ENCODE measurements at regions not wholly inside any gene's neighbourhood (a gene's known extent, or its start where the extent isn't known, plus 50 kb on each side); places are given as distances from the start of the nearest gene placed in this dataset.
A peak's percentile ranks its signal among the peaks of the same experiment; 100 is the strongest.
"Not testable (repeated sequence)": the region's sequence is repeated elsewhere in the genome, so short reads cannot be mapped to it uniquely, and the experiment has no call there.

DNA sequence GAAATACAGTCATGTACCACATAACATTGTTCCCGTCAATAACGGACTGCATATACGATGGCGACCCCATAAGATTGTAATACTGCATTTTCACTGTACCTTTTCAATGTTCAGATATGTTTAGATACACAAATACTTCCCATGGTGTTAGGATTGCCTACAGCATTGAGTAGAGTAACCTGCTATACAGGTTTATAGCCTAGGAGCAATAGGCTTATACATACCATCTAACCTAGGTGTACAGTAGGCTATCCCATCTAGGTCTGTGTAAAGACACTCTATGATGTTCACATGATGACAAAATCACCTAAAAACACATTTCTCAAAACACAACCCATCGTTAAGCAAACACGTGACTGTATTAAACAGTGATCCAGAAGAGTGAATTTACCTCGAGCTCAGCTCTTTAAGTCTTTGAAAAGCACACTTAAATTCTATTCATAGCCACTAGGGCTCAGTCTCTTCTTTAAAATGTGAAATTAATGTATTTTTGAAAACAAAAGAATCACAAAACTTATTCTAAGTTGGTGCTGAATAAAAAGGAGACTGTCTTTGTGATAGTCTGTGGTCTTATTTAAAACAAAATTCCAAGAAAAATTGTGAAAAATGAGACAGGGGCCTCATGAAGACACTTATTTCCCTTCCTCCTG, 239.1 kb upstream of the ARID2 start:
- DNase-seq (ENCODE audit: low spot score) = no peak

DNA sequence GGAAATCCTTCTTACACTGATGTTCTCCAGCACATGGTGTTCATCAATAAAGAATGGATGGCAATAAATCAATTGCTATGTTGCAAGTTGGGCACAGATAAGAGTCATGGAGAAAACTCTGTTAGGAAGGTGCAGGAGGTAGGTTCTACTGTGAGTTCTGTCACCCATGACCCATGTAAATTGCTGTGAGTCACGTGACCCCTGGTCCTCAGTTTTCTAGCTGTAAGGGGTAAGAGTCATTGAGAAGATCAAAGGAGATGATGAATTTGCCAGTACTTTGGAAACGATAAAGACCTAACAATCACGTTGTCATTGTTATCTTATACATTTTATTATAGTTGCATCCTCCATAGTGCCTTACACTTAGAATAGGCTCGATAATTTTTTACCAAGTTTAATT, 235.2 kb upstream of the ARID2 start:
- no peak for DNase-seq (ENCODE audit: low spot score)

DNA sequence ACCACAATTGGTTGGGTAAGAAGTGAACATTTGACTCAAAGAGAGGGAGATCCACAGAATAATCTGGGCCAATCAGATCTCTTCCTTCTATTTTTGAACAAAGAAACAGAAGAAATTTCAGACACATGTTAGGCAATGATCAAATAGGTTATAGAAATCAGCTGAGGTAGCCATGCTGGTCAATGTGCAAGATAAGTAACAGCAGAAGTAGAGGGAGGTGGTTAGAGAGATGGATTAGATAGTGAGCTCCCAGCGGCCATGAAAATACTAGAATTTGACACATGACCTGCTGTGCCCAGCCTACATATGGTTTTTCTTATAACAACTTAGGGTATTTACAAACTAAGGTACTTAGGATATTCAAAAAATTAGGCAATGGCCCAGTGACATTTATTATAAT, 230.9 kb upstream of the ARID2 start:
- DNase-seq (ENCODE audit: low spot score) = no peak

DNA sequence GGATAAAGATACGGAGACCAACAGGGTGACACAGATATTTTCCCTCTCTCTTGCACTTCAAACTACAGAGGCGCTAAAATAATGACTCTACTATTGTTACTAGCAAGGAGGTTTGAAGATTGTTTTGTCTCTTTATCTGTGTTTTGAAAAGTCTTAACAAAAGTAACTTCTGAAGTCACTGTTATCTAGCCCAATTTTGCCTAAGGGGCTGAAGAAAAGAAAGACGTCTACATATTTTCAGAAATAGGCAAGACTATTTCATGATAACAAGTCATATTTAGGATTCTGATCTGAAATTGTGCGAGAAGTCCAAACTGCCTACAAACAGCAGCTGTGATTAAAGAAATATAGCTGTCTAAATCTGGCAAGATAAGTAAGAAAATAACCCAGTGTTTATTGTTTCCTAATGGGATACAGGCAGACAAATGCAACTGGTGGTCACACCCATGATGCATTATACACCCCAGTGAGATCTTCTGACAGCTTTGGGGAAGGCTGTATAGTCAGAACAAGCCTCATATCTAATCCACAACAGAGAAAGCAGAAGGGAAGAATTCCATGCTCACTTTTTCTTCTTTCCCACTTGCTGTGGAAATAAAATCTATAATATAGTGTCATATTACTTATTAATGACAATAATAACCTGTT, 226.9 kb upstream of the ARID2 start:
- DNase-seq (ENCODE audit: low spot score) = no peak

DNA sequence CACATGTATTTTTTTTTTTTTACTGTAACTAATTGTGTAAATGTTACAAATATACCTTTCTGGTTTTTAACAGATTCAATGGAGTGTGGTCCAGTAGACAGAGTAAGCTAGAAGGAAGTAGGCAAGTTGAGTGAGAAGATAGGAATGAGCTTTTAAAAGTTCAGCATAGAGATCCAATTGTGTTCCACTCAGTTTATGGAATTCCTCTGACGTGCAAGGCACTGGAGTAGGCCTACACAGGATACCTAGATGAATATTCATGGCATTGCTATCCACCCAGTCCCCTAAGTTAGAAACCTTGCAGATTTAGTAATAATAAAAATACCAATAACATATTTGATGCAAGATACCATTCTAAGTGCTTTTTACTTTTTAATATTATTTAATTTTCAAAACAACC, 225.6 kb upstream of the ARID2 start:
- no peak for DNase-seq (ENCODE audit: low spot score)

DNA sequence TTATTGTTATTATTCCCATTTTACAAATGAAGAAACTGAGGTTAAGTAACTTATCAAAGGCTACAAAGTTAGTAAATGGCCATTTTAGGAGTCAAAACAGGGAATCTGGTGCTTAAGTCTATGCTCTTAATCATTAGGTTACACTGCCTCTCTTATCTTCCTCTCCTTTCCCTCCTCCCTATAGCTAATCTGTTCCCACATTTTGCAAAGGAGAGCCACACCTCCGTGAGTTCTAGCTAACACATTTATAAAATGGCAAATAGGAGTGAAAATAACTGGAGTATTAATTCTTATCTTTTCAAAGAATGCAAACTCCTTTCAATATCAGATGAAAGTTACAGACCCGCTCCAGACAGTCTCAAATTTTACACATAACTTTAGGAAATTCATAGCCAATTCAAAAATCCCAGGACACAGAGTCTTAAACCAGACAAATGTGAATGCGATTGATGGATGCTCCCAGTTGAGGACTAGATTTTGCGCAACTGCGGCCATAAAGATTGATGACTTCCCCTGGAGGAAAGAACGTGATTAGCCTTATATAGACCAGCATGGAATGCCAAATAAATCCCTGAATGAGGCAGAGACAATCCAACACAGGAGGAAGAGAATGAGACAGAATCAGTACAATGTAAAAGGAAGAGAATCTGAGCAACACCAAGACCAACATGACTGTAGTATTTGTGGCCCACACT, 225.0 kb upstream of the ARID2 start:
- no peak for DNase-seq (ENCODE audit: low spot score)

DNA sequence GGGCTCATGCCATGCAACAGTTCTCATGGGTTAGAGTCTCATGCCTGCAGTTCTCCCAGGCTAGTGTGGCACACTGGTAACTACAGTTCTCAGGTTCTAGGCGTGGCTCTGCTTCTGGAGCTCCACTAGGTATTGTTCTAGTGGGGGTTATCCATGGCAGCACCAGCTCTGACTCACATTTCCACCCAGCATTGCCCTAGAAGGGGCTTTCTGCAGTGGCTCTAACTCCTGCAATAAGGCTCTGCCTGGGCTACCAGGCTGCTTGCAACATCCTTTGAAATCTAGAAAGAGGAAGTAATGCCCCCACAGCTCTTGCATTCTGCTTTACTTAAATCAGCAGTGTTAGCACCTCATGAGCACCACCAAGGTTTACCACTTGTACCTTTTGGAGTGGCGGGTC, 220.3 kb upstream of the ARID2 start:
- DNase-seq (ENCODE audit: low spot score) = no peak

DNA sequence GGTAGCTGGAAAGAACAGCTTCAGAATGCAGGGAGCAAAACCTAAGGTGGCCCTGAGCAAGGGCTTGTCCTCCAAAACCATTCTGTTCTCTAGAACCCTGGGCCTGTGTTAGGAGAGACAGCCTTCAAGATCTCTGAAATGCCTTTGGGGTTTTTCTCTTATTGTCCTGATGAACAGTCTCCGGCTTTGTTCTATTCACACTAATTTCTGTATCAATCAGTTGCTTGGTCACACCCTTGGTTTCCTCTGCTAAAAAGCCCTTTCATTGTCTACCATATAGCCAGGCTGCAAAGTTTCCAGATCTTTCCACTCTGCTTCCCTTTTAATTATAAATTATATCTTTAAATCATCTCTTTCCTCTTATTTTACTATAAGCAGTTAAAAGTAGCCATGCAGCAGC, 219.9 kb upstream of the ARID2 start:
- no peak for DNase-seq (ENCODE audit: low spot score)

DNA sequence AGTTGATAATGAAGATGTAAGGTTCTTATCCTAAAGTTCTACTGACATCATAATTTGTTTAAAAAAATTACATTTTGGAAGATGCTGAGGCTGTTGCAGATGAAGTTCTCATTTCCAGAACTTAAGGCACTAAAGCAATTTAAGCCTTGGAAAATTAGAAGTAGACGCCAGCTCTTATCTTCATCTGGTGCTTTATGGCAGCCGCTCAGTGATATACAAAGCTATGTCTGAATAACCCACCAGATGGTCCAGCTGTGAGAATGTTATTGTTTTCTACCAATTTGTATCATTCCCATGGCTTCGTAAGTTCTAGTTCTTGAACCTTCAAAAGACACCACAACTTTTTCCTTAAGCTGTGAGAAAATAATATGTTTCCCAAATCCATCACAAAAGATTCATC, 212.1 kb upstream of the ARID2 start:
- DNase-seq (ENCODE audit: low spot score) = peak; percentile 60

DNA sequence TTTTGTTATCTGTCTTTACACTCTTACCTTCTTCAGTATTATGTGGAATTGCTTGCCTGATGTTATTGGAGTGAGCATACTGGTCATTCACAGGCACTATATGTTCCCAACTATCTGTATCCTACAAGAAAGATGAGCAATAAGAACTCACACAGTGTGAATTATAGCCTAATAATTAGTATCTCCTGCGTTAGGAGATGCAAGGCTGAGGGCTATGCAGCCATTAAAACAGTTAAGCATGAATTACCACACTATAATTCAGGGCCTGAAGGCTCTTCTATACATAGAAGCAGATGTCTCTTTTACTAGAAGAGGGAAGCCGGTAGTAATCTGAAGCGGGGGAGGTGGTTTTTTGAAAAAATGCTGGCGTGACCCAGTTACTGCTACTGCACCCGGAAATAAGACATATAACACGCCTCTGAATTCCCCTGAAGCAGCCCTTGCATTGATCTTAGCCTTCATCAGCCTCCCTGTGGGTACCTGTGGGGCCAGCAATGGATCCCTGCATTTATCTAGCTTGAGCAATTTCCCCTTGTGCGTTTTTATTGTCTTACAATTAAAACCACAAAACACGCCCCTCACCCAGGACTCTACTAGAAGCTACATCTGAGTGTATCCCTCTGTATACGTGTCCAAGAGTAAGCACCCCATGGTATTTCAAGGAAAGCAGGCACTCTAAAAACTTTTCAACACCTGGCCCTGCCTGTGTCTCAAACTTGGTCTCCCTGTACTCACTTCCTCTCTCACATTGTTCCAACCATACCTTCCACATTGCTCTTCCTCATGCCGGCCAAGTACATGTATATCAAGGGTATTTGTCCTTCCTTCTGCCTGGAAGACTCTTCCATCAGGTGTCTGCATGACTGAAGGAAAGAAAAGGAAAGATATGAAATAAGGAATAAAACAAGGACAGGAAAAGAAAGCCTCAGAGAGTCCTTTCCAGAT, 210.9 kb upstream of the ARID2 start:
- no peak for DNase-seq (ENCODE audit: low spot score)

DNA sequence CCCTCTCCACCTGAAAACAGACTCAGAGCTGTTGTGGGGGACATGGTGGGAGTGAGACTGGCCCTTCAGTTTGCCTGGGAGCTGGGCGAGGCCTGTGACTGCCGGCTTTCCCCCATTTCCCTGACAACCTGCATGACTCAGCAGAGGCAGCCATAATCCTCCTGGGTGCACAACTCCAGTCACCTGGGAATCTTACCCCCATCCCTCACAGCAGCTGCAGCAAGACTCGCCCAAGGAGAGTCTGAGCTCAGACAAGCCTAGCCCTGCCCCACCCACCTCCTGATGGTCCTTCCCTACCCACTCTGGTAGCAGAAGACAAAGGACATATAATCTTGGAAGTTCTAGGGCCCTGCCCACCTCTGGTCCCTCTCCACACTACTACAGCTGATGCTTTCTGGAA, 207.3 kb upstream of the ARID2 start:
- no peak for DNase-seq (ENCODE audit: low spot score)

DNA sequence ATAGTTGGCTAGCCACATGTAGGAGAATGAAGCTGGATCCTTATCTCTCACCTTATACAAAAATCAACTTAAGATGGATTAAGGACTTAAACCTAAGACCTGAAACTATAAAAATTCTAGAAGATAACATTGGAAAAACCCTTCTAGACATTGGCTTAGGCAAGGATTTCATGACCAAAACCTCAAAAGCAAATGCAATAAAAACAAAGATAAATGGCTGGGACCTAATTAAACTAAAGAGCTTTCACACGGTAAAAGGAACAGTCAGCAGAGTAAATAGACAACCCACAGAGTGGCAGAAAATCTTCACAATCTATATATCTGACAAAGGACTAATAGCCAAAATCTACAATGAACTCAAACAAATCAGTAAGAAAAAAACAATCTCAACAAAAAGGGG, 202.7 kb upstream of the ARID2 start:
- not testable (repeated sequence) for DNase-seq (ENCODE audit: low spot score)

DNA sequence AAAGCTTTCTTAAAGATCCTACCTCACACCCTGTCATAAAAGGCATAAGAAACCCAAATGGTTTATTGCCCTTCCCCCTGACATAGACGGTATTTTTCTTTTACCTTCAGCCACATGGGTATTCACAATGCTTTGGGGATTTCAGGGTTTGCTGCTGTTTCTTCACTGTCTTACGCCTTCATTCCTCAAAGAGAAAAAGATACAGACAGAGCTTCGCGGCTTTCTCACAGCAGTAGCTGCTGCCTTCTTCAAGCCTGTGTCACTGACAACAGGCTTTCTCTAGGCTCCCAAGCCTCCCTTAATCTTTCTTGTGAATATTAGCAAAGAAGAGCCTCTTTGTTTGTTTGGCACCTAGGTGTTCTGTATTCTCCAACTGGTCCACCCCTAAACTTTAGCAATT, 197.4 kb upstream of the ARID2 start:
- no peak for DNase-seq (ENCODE audit: low spot score)

DNA sequence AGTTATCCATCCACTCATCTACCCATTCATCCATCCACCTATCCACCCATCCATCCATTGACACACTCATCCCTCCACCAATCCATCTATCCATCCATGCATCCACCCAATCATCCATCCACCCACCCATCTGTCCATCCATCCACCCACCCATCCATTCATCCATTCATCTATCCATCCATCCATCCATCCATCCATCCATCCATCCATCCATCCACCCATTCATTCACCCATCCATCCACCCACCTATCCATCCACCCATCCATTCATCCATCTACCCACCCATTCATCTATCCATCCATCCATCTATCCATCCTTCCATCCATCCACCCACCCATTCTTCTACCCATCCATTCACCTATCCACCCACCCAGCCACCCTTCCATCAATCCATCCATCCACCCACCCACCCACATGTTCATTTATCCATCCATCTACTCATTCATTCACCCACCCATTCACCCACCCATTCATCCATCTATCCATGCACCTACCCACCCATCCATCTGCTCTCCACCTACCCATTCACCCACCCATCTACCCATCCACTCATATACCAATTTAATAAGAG, 193.8 kb upstream of the ARID2 start:
- no peak for DNase-seq (ENCODE audit: low spot score)

DNA sequence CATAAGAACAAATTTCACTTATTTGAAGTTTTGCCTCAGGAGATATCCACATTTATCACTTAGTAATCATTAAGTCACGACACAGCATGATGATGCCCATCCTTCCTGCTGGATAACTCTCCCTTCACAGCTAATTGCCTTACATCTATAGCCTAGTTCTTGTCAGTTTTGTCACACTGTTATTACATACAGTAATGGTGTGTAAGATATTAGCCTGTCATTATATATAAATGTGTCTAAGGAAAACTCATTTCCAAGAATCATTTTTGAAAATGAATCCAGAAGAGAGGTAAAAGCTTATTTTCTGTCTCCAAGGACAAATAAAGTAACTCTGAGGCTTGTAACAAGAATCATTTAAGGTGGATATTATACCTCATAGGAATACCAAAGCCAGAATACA, 193.2 kb upstream of the ARID2 start:
- no peak for DNase-seq (ENCODE audit: low spot score)

DNA sequence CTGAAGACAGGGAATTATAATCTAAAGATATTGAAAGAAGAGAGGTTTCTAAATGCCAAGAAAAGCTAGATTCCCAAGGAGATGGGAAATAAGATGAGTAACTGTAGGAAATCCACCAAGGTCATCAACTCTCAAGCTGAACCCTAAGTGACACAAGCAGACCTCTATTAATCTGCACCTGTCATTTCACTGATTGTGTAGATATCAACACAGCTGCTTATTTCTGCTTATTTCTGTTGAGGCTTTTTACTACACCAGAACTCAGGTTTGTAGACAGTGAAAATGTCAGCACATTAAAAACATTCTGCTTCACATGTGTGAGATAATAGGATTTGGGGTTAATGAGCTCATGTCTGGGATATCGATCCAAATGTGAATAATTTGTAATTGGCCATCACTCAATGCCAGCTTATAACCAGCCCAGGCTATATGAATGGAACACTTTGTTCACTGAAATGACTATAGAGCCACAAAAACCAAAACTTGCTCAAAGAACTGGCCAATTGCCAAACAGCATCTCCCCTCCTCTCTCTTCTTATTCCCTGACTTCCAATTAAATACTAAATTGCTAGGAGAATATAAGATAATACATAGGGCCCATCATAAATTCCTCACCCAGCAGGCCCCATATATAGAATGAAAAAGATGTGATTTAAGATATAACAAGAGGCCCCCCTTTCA, 188.7 kb upstream of the ARID2 start:
- DNase-seq (ENCODE audit: low spot score) = peak; percentile 70

DNA sequence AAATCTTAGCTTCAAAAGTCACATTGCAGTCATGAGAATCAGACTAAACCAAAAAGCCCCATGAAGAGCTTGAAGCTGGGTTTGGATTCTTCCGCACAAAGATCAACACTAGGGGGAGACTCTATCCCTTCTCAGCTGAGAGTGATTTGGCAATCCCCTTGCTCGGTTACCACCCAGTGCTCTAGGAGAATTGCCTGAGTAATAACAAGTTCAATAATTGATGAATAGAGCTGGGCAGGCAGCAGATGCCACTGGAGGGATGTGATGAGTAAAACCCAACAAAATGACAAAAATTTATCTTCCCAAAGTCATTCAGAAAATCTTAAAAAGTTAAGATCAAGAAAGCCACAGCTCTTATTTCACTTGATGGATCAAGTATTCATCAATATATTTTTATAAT, 185.6 kb upstream of the ARID2 start:
- peak; percentile 65 for DNase-seq (ENCODE audit: low spot score)

DNA sequence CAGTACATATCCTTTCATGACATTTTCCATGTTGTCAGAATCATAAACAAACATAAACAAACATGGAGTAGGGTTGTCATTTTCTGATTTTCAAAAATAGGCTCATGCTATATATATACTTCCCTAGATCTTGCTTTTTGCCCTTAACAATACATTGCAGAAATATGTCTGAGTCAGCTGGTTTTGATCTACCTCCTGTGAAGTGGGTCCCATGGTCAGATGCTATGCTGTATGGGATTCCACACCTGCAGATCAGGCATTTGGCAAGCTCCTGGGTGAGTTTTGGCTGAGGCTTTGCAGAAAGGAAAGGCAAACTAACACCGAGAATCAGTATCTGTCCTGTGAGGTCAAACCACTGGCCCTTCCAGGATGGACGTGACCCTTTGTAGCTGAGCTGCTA, 183.0 kb upstream of the ARID2 start:
- no peak for DNase-seq (ENCODE audit: low spot score)

DNA sequence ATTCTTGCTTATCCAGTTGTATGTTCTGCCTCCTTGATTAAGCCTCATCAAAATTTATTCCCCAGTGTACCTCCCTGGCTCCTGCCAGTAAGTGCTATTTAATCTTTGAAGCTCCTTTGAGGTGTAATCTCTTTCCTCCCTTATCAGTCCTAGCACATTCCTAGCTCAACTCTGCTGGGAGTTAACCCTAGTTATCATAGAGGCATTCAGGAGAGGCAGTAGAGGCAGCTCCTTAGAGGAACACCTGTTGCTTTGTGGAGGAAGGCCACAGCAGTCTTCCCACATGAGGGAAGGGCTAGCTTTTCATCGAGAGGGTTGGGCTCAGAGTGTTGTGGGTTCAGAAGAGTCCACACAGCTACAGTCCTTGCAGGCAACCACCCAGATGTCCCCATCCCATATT, 182.4 kb upstream of the ARID2 start:
- DNase-seq (ENCODE audit: low spot score) = no peak

DNA sequence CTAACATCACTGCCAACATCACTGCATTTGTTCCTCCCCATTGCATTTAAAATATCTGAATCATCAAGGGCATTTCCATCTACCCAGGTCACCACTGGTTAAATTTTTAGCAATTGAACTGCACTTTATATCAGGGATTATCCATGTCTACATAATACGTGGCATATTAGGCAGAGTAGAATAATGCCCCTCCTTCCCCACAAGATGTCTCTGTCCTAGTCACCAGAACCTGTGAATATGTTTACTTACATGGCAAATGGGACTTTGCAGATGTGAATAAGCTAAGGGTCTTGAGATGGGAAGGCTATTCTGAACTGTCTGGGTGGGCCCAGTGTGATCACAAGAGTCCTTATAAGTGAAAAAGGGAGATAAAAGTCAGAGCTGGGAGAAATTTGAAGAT, 181.7 kb upstream of the ARID2 start:
- no peak for DNase-seq (ENCODE audit: low spot score)

DNA sequence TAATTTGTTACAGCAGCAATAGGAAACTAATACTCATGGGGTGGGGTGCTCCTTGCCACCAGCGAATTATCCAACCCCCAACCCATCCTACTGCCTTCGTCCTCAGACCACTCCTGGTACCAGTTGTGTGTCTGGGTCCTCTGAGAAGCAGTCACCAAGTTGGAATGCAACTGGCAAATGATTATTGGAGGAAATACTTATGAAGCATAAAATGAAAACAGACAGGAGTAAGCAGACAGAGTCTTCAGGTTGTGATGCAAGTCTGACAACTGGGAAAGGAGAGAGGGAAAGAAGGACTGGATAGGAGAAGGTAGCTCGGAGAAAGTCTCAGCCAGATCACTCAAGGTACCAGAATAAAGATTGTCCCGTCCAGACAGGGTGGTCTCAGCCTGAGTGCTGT, 181.1 kb upstream of the ARID2 start:
- DNase-seq (ENCODE audit: low spot score) = no peak

Measured in SK-N-DZ (cell line).